SH-SY5Y (cell line): ENCODE measurements at regions not wholly inside any gene's neighbourhood (a gene's known extent, or its start where the extent isn't known, plus 50 kb on each side); places are given as distances from the start of the nearest gene placed in this dataset.

ENCODE experiments used
- GATA2 ChIP-seq: IDR thresholded peaks from 2 replicates; pipeline ENCODE4 v1.6.1; 2011; ENCODE audit warnings: mild to moderate bottlenecking, low read depth, low read length
- GATA3 ChIP-seq: IDR thresholded peaks from 2 replicates; pipeline ENCODE4 v1.6.1; 2011; ENCODE audit warnings: low read depth, mild to moderate bottlenecking, low read length, moderate library complexity

GRCh38 chr6:79821859-79822258, 125.5 kb downstream of the ELOVL4 start:
- no peak for TF ChIP-seq GATA2
- no peak for TF ChIP-seq GATA3
